ENCODE measurements at regions not wholly inside any gene's neighbourhood (a gene's known extent, or its start where the extent isn't known, plus 50 kb on each side); places are given as distances from the start of the nearest gene placed in this dataset.

- no peak overlapping the region for H3K4me3 ChIP-seq
- H3K9ac ChIP-seq (ENCODE audit: insufficient read length) = no peak overlapping the region
- no peaks in the 10 kb centered on the region for H3K36me3 ChIP-seq (ENCODE audit: insufficient read depth, low read length)
- DNase-seq (ENCODE audit: low read depth, low spot score) = no peak
- no peak overlapping the region for H3K27ac ChIP-seq
- H3K9me3 ChIP-seq (ENCODE audit: low read depth, low read length) = no peaks in the 10 kb centered on the region
- TF ChIP-seq EZH2 (IDR thresholded peaks at IDR 0.05) (no peak), FOXP2 (optimal IDR thresholded peaks at IDR 0.05; ENCODE audit: control extremely low read depth, extremely low read length, insufficient read depth) (no peak), POLR2AphosphoS5 (IDR thresholded peaks at IDR 0.05; ENCODE audit: borderline replicate concordance, low read depth, low read length) (no peak)
These were observed 187.8 kb upstream of the LRFN2 start for GRCh38 chr6:40774932-40775331.

DNA sequence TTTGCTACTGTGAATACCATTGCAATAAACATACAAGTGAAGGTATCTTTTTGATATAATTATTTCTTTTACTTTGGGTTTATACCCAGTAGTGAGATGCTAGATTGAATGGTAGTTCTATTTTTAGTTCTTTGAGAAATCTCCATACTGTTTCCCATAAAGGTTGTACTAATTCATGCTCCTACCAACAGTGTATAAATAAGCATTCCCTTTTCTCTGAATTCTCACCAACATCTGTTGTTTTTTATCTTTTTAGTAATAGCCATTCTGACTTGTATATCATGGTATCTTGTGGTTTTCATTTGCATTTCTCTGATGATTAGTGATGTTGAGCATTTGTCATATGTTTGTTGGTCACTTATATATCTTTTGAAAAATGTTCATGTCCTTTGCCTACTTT, 183.6 kb upstream of the LRFN2 start:
- no peaks in the 10 kb centered on the region for H3K9me3 ChIP-seq (ENCODE audit: low read depth, low read length)

DNA sequence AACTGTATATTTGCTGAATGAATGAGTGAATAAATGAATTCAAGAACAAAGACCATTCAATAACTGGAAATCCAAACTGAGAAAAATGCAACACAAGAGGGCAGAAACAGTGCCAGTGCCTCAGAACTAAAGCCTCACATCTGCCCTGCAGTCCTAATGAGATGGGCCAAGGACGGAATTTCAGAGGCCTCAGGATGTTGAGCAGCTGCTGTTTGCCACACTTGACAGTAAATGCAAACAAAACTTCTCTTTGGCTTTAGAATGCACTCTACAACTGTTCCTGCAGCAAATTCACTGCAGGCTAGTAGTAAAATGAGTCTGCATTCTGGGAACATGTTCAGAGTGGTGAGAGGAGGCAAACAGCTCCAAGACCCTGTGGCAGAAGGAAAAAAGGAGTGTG, 177.6 kb upstream of the LRFN2 start:
- no peak for TF ChIP-seq EZH2 (IDR thresholded peaks at IDR 0.05)
- TF ChIP-seq FOXP2 (optimal IDR thresholded peaks at IDR 0.05; ENCODE audit: control extremely low read depth, extremely low read length, insufficient read depth) = no peak
- Histone ChIP-seq H3K9ac (ENCODE audit: insufficient read length) (no peak overlapping the region), H3K9me3 (ENCODE audit: low read depth, low read length) (no peaks in the 10 kb centered on the region), H3K4me3 (no peak overlapping the region), H3K27ac (no peak overlapping the region), H3K36me3 (ENCODE audit: insufficient read depth, low read length) (no peaks in the 10 kb centered on the region)
- DNase-seq (ENCODE audit: low read depth, low spot score) = no peak

More for the DNA sequence above, 183.6 kb upstream of the LRFN2 start:
- Histone ChIP-seq H3K4me3 (no peak overlapping the region), H3K36me3 (ENCODE audit: insufficient read depth, low read length) (no peaks in the 10 kb centered on the region), H3K9ac (ENCODE audit: insufficient read length) (no peak overlapping the region), H3K27ac (no peak overlapping the region)
- TF ChIP-seq FOXP2 (optimal IDR thresholded peaks at IDR 0.05; ENCODE audit: control extremely low read depth, extremely low read length, insufficient read depth) = no peak
- no peak for TF ChIP-seq EZH2 (IDR thresholded peaks at IDR 0.05)
- no peak for TF ChIP-seq POLR2AphosphoS5 (IDR thresholded peaks at IDR 0.05; ENCODE audit: borderline replicate concordance, low read depth, low read length)
- DNase-seq (ENCODE audit: low read depth, low spot score) = no peak

DNA sequence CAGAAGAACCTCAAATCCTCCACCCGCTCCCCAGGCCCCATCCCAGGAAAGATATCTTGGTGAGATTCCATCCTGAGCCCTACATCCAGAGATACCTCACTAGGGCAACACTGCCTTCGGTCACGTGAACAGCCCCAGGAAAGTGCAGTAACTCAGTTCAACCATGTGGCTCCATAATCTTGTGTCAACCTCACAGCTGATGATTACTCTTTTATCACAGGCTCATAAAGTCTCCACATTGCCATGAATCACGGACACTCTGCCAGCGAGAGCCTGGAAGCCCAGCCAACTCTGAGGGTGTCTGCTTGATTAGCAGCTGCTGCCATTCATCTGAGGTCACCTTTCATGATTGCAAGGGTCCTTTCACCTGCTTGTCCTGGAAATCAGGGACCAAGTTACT, 175.8 kb upstream of the LRFN2 start:
- Histone ChIP-seq H3K4me3 (no peak overlapping the region), H3K36me3 (ENCODE audit: insufficient read depth, low read length) (no peaks in the 10 kb centered on the region), H3K9me3 (ENCODE audit: low read depth, low read length) (no peaks in the 10 kb centered on the region), H3K27ac (no peak overlapping the region), H3K9ac (ENCODE audit: insufficient read length) (no peak overlapping the region)
- TF ChIP-seq EZH2 (IDR thresholded peaks at IDR 0.05) (no peak), POLR2AphosphoS5 (IDR thresholded peaks at IDR 0.05; ENCODE audit: borderline replicate concordance, low read depth, low read length) (no peak), FOXP2 (optimal IDR thresholded peaks at IDR 0.05; ENCODE audit: control extremely low read depth, extremely low read length, insufficient read depth) (no peak)
- DNase-seq (ENCODE audit: low read depth, low spot score) = no peak

DNA sequence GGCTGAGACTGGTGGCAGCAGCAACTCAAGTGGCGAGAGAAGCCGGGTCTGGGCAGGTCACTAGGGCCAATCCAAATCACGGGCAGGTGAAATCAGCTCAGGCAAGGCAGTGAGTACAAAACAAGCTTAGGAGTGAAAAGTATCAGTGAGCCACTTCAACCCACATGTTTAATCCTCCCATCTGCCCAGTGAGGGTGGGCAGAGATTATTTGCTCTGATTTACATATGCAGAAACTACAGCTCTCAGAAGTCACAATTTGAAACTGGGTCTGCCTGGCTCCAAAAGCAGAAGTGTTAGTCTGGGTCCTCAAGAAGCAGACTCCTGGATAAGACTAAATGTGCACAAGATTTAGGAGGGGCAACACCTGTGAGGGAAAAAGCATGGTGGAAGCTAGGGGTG, 173.7 kb upstream of the LRFN2 start:
- Histone ChIP-seq H3K36me3 (ENCODE audit: insufficient read depth, low read length) (no peaks in the 10 kb centered on the region), H3K4me3 (no peak overlapping the region), H3K9ac (ENCODE audit: insufficient read length) (no peak overlapping the region), H3K9me3 (ENCODE audit: low read depth, low read length) (no peaks in the 10 kb centered on the region), H3K27ac (no peak overlapping the region)
- no peak for DNase-seq (ENCODE audit: low read depth, low spot score)
- no peak for TF ChIP-seq POLR2AphosphoS5 (IDR thresholded peaks at IDR 0.05; ENCODE audit: borderline replicate concordance, low read depth, low read length)
- no peak for TF ChIP-seq EZH2 (IDR thresholded peaks at IDR 0.05)
- TF ChIP-seq FOXP2 (optimal IDR thresholded peaks at IDR 0.05; ENCODE audit: control extremely low read depth, extremely low read length, insufficient read depth) = no peak

DNA sequence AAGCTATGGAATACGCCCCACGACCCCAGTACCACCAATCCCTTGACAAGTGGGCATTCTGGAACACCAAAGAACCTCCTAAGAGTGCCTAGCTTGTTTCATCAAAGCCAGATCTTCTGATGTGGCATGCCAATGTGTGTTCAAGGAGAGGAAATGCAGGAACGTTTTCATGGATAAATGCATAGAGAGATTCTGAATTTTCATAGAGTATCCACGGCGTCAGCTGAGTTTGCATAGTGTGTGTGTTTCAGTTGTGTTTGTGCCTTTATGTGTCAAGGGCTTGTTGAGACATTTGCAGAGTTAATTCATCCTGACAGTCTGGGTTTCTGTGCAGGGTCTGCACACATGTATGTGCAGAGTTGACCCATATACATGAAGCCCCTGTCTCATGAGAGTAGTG, 172.7 kb upstream of the LRFN2 start:
- H3K4me3 ChIP-seq = no peak overlapping the region
- DNase-seq (ENCODE audit: low read depth, low spot score) = no peak
- TF ChIP-seq EZH2 (IDR thresholded peaks at IDR 0.05) = no peak
- TF ChIP-seq FOXP2 (optimal IDR thresholded peaks at IDR 0.05; ENCODE audit: control extremely low read depth, extremely low read length, insufficient read depth) = no peak
- no peak for TF ChIP-seq POLR2AphosphoS5 (IDR thresholded peaks at IDR 0.05; ENCODE audit: borderline replicate concordance, low read depth, low read length)
- H3K27ac ChIP-seq = no peak overlapping the region
- H3K36me3 ChIP-seq (ENCODE audit: insufficient read depth, low read length) = no peaks in the 10 kb centered on the region
- no peak overlapping the region for H3K9ac ChIP-seq (ENCODE audit: insufficient read length)
- no peaks in the 10 kb centered on the region for H3K9me3 ChIP-seq (ENCODE audit: low read depth, low read length)

- no peak overlapping the region for H3K4me3 ChIP-seq
- H3K9me3 ChIP-seq (ENCODE audit: low read depth, low read length) = no peaks in the 10 kb centered on the region
- no peak overlapping the region for H3K27ac ChIP-seq
- no peak for DNase-seq (ENCODE audit: low read depth, low spot score)
- H3K36me3 ChIP-seq (ENCODE audit: insufficient read depth, low read length) = no peaks in the 10 kb centered on the region
- TF ChIP-seq FOXP2 (optimal IDR thresholded peaks at IDR 0.05; ENCODE audit: control extremely low read depth, extremely low read length, insufficient read depth) (no peak), POLR2AphosphoS5 (IDR thresholded peaks at IDR 0.05; ENCODE audit: borderline replicate concordance, low read depth, low read length) (no peak), EZH2 (IDR thresholded peaks at IDR 0.05) (no peak)
- no peak overlapping the region for H3K9ac ChIP-seq (ENCODE audit: insufficient read length)
These were observed 172.1 kb upstream of the LRFN2 start for GRCh38 chr6:40759264-40759663.

DNA sequence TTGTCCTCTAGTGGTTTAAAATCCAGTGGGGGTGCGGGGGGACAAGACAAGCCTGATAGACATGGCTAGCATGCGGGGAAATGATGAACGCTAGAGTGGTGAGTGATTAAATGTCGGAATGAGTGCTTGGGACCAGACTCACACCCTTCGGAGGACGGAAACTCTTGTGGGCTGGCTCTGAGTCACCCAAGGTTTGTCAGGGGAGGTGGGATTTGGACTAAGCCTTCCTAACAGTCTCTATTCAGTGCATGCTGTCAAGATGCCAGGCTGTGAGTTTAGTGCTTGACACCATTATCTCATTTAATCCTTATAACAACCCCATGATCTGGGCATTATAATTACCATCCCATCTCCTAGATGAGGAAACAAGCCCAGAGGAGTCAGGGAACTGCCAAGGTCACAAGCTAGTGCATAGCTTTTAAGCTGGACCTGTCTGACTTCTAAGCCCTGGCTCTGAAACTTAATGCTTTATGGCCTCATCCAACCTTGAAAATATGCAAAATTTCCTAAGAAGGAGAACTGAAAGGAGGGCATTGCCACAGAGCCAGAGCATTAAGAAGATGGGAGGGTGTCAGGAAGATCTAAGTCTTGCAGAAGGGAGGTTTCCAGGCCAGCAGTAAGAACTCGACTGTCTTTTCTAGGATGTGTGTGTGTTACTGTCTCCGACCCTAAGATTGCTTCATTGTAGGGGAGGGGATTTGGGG, 168.7 kb upstream of the LRFN2 start:
- Histone ChIP-seq H3K27ac (no peak overlapping the region), H3K9me3 (ENCODE audit: low read depth, low read length) (no peaks in the 10 kb centered on the region), H3K36me3 (ENCODE audit: insufficient read depth, low read length) (no peaks in the 10 kb centered on the region), H3K4me3 (no peak overlapping the region), H3K9ac (ENCODE audit: insufficient read length) (no peak overlapping the region)
- TF ChIP-seq FOXP2 (optimal IDR thresholded peaks at IDR 0.05; ENCODE audit: control extremely low read depth, extremely low read length, insufficient read depth) = no peak
- no peak for TF ChIP-seq POLR2AphosphoS5 (IDR thresholded peaks at IDR 0.05; ENCODE audit: borderline replicate concordance, low read depth, low read length)
- no peak for TF ChIP-seq EZH2 (IDR thresholded peaks at IDR 0.05)
- DNase-seq (ENCODE audit: low read depth, low spot score) = no peak

All from SK-N-MC (cell line).